Neural cell (in vitro differentiated cells): ENCODE measurements at regions not wholly inside any gene's neighbourhood (a gene's known extent, or its start where the extent isn't known, plus 50 kb on each side); places are given as distances from the start of the nearest gene placed in this dataset.

Experiments
- H2AFZ ChIP-seq: fragments of 200-600, 300-800 bp; sonication (generic), shearing (Covaris generic); 2 replicates; pipeline ENCODE4 v1.6.0; 2014; ENCODE audit warnings: low read depth, mild to moderate bottlenecking, antibody characterized with exemption, low read length, moderate library complexity
- H3F3A ChIP-seq: fragments of 200-600 bp; shearing (Covaris generic); 2 replicates; pipeline ENCODE4 v1.6.1; 2016; ENCODE audit warnings: mild to moderate bottlenecking, moderate library complexity, mixed read lengths, antibody characterized with exemption, low read length; ENCODE audit not compliant: insufficient read depth, poor library complexity, severe bottlenecking
- H3K27ac ChIP-seq: fragments of 200-600, 300-800 bp; sonication (generic), shearing (Covaris generic); 2 replicates; pipeline ENCODE4 v1.5.1; 2014; ENCODE audit warnings: mild to moderate bottlenecking, low read length, moderate library complexity
- H3K27me3 ChIP-seq: fragments of 300-800, 200-600 bp; sonication (generic), shearing (Covaris generic); 2 replicates; pipeline ENCODE4 v1.6.0; 2014; ENCODE audit warnings: mild to moderate bottlenecking, low read depth, low read length, moderate library complexity; ENCODE audit not compliant: insufficient read depth
- H3K36me3 ChIP-seq: fragments of 300-800, 200-600 bp; sonication (generic), shearing (Covaris generic); 2 replicates; pipeline ENCODE4 v1.5.1; 2014; ENCODE audit warnings: mild to moderate bottlenecking, antibody characterized with exemption, low read length, moderate library complexity; ENCODE audit not compliant: insufficient read depth
- H3K4me2 ChIP-seq: fragments of 300-800, 200-600 bp; sonication (generic), shearing (Covaris generic); 2 replicates; pipeline ENCODE4 v1.6.0; 2014; ENCODE audit warnings: mild to moderate bottlenecking, low read length
- H3K4me3 ChIP-seq: fragments of 300-800, 200-600 bp; sonication (generic), shearing (Covaris generic); 2 replicates; pipeline ENCODE4 v1.5.1; 2014; ENCODE audit warnings: mild to moderate bottlenecking, low read length, moderate library complexity
- H3K79me2 ChIP-seq: fragments of 200-600 bp; shearing (Covaris generic); replicated peaks from 2 replicates; pipeline ENCODE4 v1.6.0; 2014; ENCODE audit warnings: mild to moderate bottlenecking, low read length, moderate library complexity; ENCODE audit not compliant: insufficient read depth
- H3K9ac ChIP-seq: fragments of 300-800, 200-600 bp; sonication (generic), shearing (Covaris generic); 2 replicates; pipeline ENCODE4 v1.6.1; 2016; ENCODE audit warnings: mild to moderate bottlenecking, low read length, mixed read lengths
- H3K9me2 ChIP-seq: fragments of 200-600 bp; shearing (Covaris generic); 2 replicates; pipeline ENCODE4 v1.6.1; 2016; ENCODE audit warnings: mild to moderate bottlenecking, low read length, mixed read lengths; ENCODE audit not compliant: insufficient read depth
- H3K9me3 ChIP-seq: fragments of 200-600, 300-800 bp; sonication (generic), shearing (Covaris generic); 2 replicates; pipeline ENCODE4 v1.6.1; 2016; ENCODE audit warnings: mild to moderate bottlenecking, mixed run types, low read length, moderate library complexity, mixed read lengths
- H4K20me1 ChIP-seq: fragments of 200-600 bp; shearing (Covaris generic); 2 replicates; pipeline ENCODE4 v1.6.1; 2016; ENCODE audit warnings: mild to moderate bottlenecking, mixed run types; ENCODE audit not compliant: insufficient read depth
- CTCF ChIP-seq: fragments of 450-650 bp; IDR thresholded peaks from 2 replicates; pipeline ENCODE4 v1.5.1; 2014; ENCODE audit warnings: antibody characterized with exemption, mild to moderate bottlenecking, moderate library complexity; ENCODE audit not compliant: poor library complexity, severe bottlenecking
- EP300 ChIP-seq: fragments of 450-650 bp; conservative IDR thresholded peaks from 2 replicates; pipeline ENCODE4 v1.6.1; 2014; ENCODE audit warnings: antibody characterized with exemption, mild to moderate bottlenecking, moderate library complexity; ENCODE audit not compliant: poor library complexity, severe bottlenecking
- EZH2 ChIP-seq: fragments of 200-600, 300-800 bp; shearing (Covaris generic), sonication (generic); IDR thresholded peaks from 2 replicates; pipeline ENCODE4 v1.6.1; 2014; ENCODE audit warnings: antibody characterized with exemption, low read length, borderline replicate concordance, mild to moderate bottlenecking; ENCODE audit not compliant: insufficient read depth, poor library complexity, severe bottlenecking
- MXI1 ChIP-seq: fragments of 450-650 bp; conservative IDR thresholded peaks from 2 replicates; pipeline ENCODE4 v1.6.1; 2014; ENCODE audit warnings: antibody characterized with exemption, mild to moderate bottlenecking; ENCODE audit not compliant: poor library complexity, severe bottlenecking
- POLR2AphosphoS5 ChIP-seq: IDR thresholded peaks from 2 replicates; pipeline ENCODE4 v1.6.1; 2012
- RAD21 ChIP-seq: fragments of 450-650 bp; conservative IDR thresholded peaks from 2 replicates; pipeline ENCODE4 v1.6.1; 2014; ENCODE audit warnings: antibody characterized with exemption, mild to moderate bottlenecking, moderate library complexity
- REST ChIP-seq: IDR thresholded peaks from 2 replicates; pipeline ENCODE4 v1.6.1; 2012; ENCODE audit warnings: borderline replicate concordance
- SMC3 ChIP-seq: fragments of 450-650 bp; conservative IDR thresholded peaks from 2 replicates; pipeline ENCODE4 v1.6.1; 2014; ENCODE audit warnings: antibody characterized with exemption, mild to moderate bottlenecking, moderate library complexity; ENCODE audit not compliant: poor library complexity
- TAF1 ChIP-seq: IDR thresholded peaks from 2 replicates; pipeline ENCODE4 v1.6.1; 2012; ENCODE audit warnings: low read depth

GRCh38 chr21:18741954-18742353, 338.4 kb upstream of the TMPRSS15 start:
- no peaks in the 10 kb centered on the region for H3K79me2 ChIP-seq
- H3K4me2 ChIP-seq: no peak overlapping the region
- H3K9ac ChIP-seq: no peak overlapping the region
- H2AFZ ChIP-seq: no peak overlapping the region
- no peak overlapping the region for H3K4me3 ChIP-seq
- no peaks in the 10 kb centered on the region for H3K27me3 ChIP-seq
- no peaks in the 10 kb centered on the region for H3K36me3 ChIP-seq
- no peaks in the 10 kb centered on the region for H3F3A ChIP-seq
- TF ChIP-seq RAD21 (no peak), REST (no peak), EP300 (no peak), CTCF (no peak), POLR2AphosphoS5 (no peak), TAF1 (no peak), MXI1 (no peak), SMC3 (no peak), EZH2 (no peak)
- H4K20me1 ChIP-seq: no peaks in the 10 kb centered on the region
- H3K9me2 ChIP-seq: no peaks in the 10 kb centered on the region
- no peak overlapping the region for H3K27ac ChIP-seq
- H3K9me3 ChIP-seq: no peaks in the 10 kb centered on the region

- no peaks in the 10 kb centered on the region for H3F3A ChIP-seq
- H3K79me2 ChIP-seq: no peaks in the 10 kb centered on the region
- no peaks in the 10 kb centered on the region for H3K36me3 ChIP-seq
- H3K9me3 ChIP-seq: no peaks in the 10 kb centered on the region
- no peaks in the 10 kb centered on the region for H4K20me1 ChIP-seq
- no peaks in the 10 kb centered on the region for H3K9me2 ChIP-seq
- no peaks in the 10 kb centered on the region for H3K27me3 ChIP-seq
- TF ChIP-seq EP300 (no peak), REST (no peak), MXI1 (no peak), EZH2 (no peak), SMC3 (no peak), CTCF (no peak), TAF1 (no peak), POLR2AphosphoS5 (no peak), RAD21 (no peak)
- no peak overlapping the region for H2AFZ ChIP-seq
- H3K9ac ChIP-seq: no peak overlapping the region
- H3K4me2 ChIP-seq: no peak overlapping the region
- no peak overlapping the region for H3K27ac ChIP-seq
- no peak overlapping the region for H3K4me3 ChIP-seq
Observed at GRCh38 chr21:18743531-18743930, 339.9 kb upstream of the TMPRSS15 start.
